K562 (cell line): ENCODE measurements at regions not wholly inside any gene's neighbourhood (a gene's known extent, or its start where the extent isn't known, plus 50 kb on each side); places are given as distances from the start of the nearest gene placed in this dataset.

Experiments used
- ATAC-seq: fragments of 200-7000 bp; cut with Tn5 transposase; 3 replicates; pipeline ENCODE4 v1.9.1; 2020; ENCODE audit warnings: moderate library complexity
- BruUV-seq: library from RNA; stranded (reverse); fragments of 400-500 nt; replicated peaks from 2 replicates; lab custom pipeline; 2021; lab: Mats Ljungman, UMichigan
- CTCF ChIA-PET: fragments of 300-600 bp; formaldehyde crosslinking; extraction: SDS; loops from one replicate; lab custom pipeline; 2021; ENCODE audit warnings: low intra/inter-chr PET ratio; lab: Yijun Ruan, JAX
- POLR2A ChIA-PET: fragments of 300-600, 350-650 bp; sonication (Branson Sonifier 250); formaldehyde crosslinking; extraction: SDS; loops from one replicate; lab custom pipeline; 2021; ENCODE audit warnings: antibody characterized with exemption, inconsistent platforms; lab: Yijun Ruan, JAX
- DNase-seq, 4 experiments: peaks; one replicate each; pipeline versions ENCODE4 v3.0.0 to v3.0.0-alpha.2; 2011 to 2018; ENCODE audit warnings: low spot score in 3 of 4, mixed read lengths in 3 of 4; ENCODE audit errors: extremely low read depth in 1 of 4
- FAIRE-seq: peaks from 2 replicates; lab custom pipeline; 2011; peaks lifted over from hg19 to GRCh38; lab: Jason Lieb, UNC
- H2AFZ ChIP-seq: 2 replicates; pipeline ENCODE4 v1.6.0; 2011; ENCODE audit warnings: low read depth, low read length, control low read depth, inconsistent platforms
- H3K27ac ChIP-seq: fragments of 200-600 bp; 3 replicates; pipeline ENCODE4 v1.8.0; 2011; ENCODE audit warnings: low read depth, mild to moderate bottlenecking, control low read depth, inconsistent platforms, low read length, moderate library complexity, mixed read lengths; ENCODE audit errors: extremely low read depth
- H3K27me3 ChIP-seq, 2 experiments: fragments of 300-600 bp in 1 of 2; 2 replicates in 1 of 2; 3 replicates in 1 of 2; pipeline versions ENCODE4 v1.6.0 to v1.8.0; 2011; ENCODE audit warnings: inconsistent platforms in 2 of 2, low read length in 2 of 2, mild to moderate bottlenecking in 1 of 2, mixed read lengths in 1 of 2, moderate library complexity in 1 of 2; ENCODE audit not compliant: control insufficient read depth in 2 of 2, insufficient read depth in 2 of 2
- H3K36me3 ChIP-seq: fragments of 300-600 bp; 3 replicates; pipeline ENCODE4 v1.8.0; 2011; ENCODE audit warnings: mild to moderate bottlenecking, low read length, inconsistent platforms; ENCODE audit not compliant: control insufficient read depth, insufficient read depth
- H3K4me1 ChIP-seq, 2 experiments: fragments of 200-600 bp in 1 of 2; replicated peaks in 1 of 2; 2 replicates in 1 of 2; 3 replicates in 1 of 2; pipeline versions ENCODE4 v1.5.1 to v1.8.0; 2011; ENCODE audit warnings: inconsistent platforms in 2 of 2, low read length in 2 of 2, mild to moderate bottlenecking in 1 of 2, mixed read lengths in 1 of 2, moderate library complexity in 1 of 2; ENCODE audit not compliant: control insufficient read depth in 2 of 2, insufficient read depth in 2 of 2
- H3K4me2 ChIP-seq: 2 replicates; pipeline ENCODE4 v1.6.1; 2011; ENCODE audit warnings: low read length, control low read depth, inconsistent platforms, mixed read lengths; ENCODE audit not compliant: insufficient read depth
- H3K4me3 ChIP-seq: fragments of 200-600 bp; sonication (generic), shearing (Covaris generic); 2 replicates; pipeline ENCODE4 v1.5.1; 2016; ENCODE audit warnings: control low read depth, inconsistent platforms
- H3K79me2 ChIP-seq: fragments of 200-600 bp; 3 replicates; pipeline ENCODE4 v1.8.0; 2011; ENCODE audit warnings: low read length, inconsistent platforms; ENCODE audit not compliant: control insufficient read depth, insufficient read depth
- H3K9ac ChIP-seq, 2 experiments: 2 replicates each; pipeline versions ENCODE4 v1.6.0 to v1.6.1; 2011; ENCODE audit warnings: low read depth in 2 of 2, low read length in 2 of 2, control low read depth in 1 of 2, inconsistent platforms in 1 of 2, mild to moderate bottlenecking in 1 of 2, mixed read lengths in 1 of 2; ENCODE audit not compliant: insufficient read depth in 1 of 2
- H3K9me1 ChIP-seq: one replicate; pipeline ENCODE4 v1.6.0; 2011; ENCODE audit warnings: inconsistent platforms, mild to moderate bottlenecking, low read length, moderate library complexity; ENCODE audit not compliant: control insufficient read depth, insufficient read depth
- H3K9me3 ChIP-seq: replicated peaks from 2 replicates; pipeline ENCODE4 v1.5.1; 2011; ENCODE audit warnings: low read depth, low read length, inconsistent platforms; ENCODE audit not compliant: control insufficient read depth, insufficient read depth
- H4K20me1 ChIP-seq: replicated peaks from 2 replicates; pipeline ENCODE4 v1.6.1; 2011; ENCODE audit warnings: low read length, inconsistent platforms, mixed read lengths; ENCODE audit not compliant: control insufficient read depth, insufficient read depth
- AFF4 ChIP-seq: sonication (generic); formaldehyde crosslinking; IDR thresholded peaks from 2 replicates; pipeline ENCODE4 v1.8.0; 2023; ENCODE audit warnings: mild to moderate bottlenecking, missing genetic modification reagents
- BRCA1 ChIP-seq, 2 experiments: fragments of 450-650 bp in 1 of 2; sonication (generic) in 1 of 2; formaldehyde crosslinking in 1 of 2; IDR thresholded peaks; 2 replicates each; pipeline versions ENCODE4 v1.5.0 to v1.6.1; 2017 to 2020; ENCODE audit warnings: mild to moderate bottlenecking in 1 of 2, missing genetic modification reagents in 1 of 2
- CREB3 ChIP-seq: fragments of 450-650 bp; conservative IDR thresholded peaks from 2 replicates; pipeline ENCODE4 v1.6.1; 2016; ENCODE audit warnings: missing genetic modification characterization, low read depth, mild to moderate bottlenecking, missing compliant biosample characterization, moderate library complexity
- HDGF ChIP-seq: fragments of 450-650 bp; IDR thresholded peaks from 2 replicates; pipeline ENCODE4 v1.6.1; 2016
- MAZ ChIP-seq, 2 experiments: fragments of 450-650 bp in 1 of 2; sonication (generic) in 1 of 2; formaldehyde crosslinking; IDR thresholded peaks in 1 of 2; conservative IDR thresholded peaks in 1 of 2; 2 replicates each; pipeline versions ENCODE4 v1.4.0 to v1.5.0; 2020; ENCODE audit warnings: mild to moderate bottlenecking in 1 of 2, missing genetic modification reagents in 1 of 2
- MBD1 ChIP-seq: fragments of 250-450 bp; sonication (Bioruptor Pico); IDR thresholded peaks from 2 replicates; pipeline ENCODE4 v1.8.0; 2022; ENCODE audit warnings: inconsistent platforms
- MTF1 ChIP-seq: fragments of 250-450 bp; sonication (Bioruptor Pico); IDR thresholded peaks from 2 replicates; pipeline ENCODE4 v1.9.0; 2021; ENCODE audit warnings: moderate library complexity, mild to moderate bottlenecking, inconsistent platforms, borderline replicate concordance
- RFX7 ChIP-seq: fragments of 250-450 bp; sonication (Bioruptor Pico); IDR thresholded peaks from 2 replicates; pipeline ENCODE4 v1.5.1; 2021; ENCODE audit warnings: mild to moderate bottlenecking
- ZBTB17 ChIP-seq: fragments of 450-650 bp; formaldehyde crosslinking; IDR thresholded peaks from 2 replicates; pipeline ENCODE4 v1.4.0; 2020; ENCODE audit warnings: mild to moderate bottlenecking
- ZNF143 ChIP-seq: sonication (generic); formaldehyde crosslinking; IDR thresholded peaks from 2 replicates; pipeline ENCODE4 v1.9.0; 2022; ENCODE audit warnings: mild to moderate bottlenecking, missing genetic modification reagents
- ZNF561 ChIP-seq: fragments of 450-650 bp; formaldehyde crosslinking; conservative IDR thresholded peaks from 2 replicates; pipeline ENCODE4 v1.4.0; 2020; ENCODE audit warnings: mild to moderate bottlenecking, moderate library complexity
- ZNF592 ChIP-seq: fragments of 450-650 bp; IDR thresholded peaks from 2 replicates; pipeline ENCODE4 v1.6.1; 2017; ENCODE audit warnings: antibody characterized with exemption, mild to moderate bottlenecking
- WGBS: fragments of 100-300 bp; shearing (Covaris generic); methylation state at CpG from one replicate; pipeline ENCODE4 v1.1.6; 2016; ENCODE audit warnings: low coverage, mixed read lengths; ENCODE audit not compliant: insufficient coverage; ENCODE audit errors: missing lambda C conversion rate; 5-methylcytosine and 5-hydroxymethylcytosine counted together
- in situ Hi-C: fragments of 300-500 bp; cut with MboI; formaldehyde crosslinking; loops from 4 replicates; pipeline ENCODE4 v1.15.0; 2018; ENCODE audit warnings: inconsistent platforms, mixed read lengths
- intact Hi-C: fragments of 100-400 bp; cut with micrococcal nuclease; formaldehyde crosslinking; loops from 2 replicates; pipeline ENCODE4 v1.14.2; 2022

- intact Hi-C loops, result no loop called here
- Histone ChIP-seq H3K9me3 (peaks cover 2% of the 10 kb centered on the region; the same call in 1 of the 2 replicates), H3K27ac (no peak overlapping the region), H3K4me3 (no peak overlapping the region), H3K36me3 (no peaks in the 10 kb centered on the region), H3K9me1 (no peaks in the 10 kb centered on the region), H2AFZ (no peak overlapping the region), H3K79me2 (no peaks in the 10 kb centered on the region), H3K4me1 (peaks cover 0 to 9% of the 10 kb centered on the region in 2 experiments; a peak in 2 of 5 replicates), H4K20me1 (no peaks in the 10 kb centered on the region), H3K9ac (no peak overlapping the region), H3K4me2 (no peak overlapping the region), H3K27me3 (no peaks in the 10 kb centered on the region)
- TF ChIP-seq MBD1 (CRISPR knock-in tag) (no peak), CREB3 (tag) (no peak), ZNF592 (no peak), AFF4 (no peak), ZNF143 (CRISPR knock-in tag) (no peak), MTF1 (CRISPR knock-in tag) (no peak), HDGF (no peak), ZBTB17 (CRISPR knock-in tag) (no peak), MAZ (CRISPR knock-in tag; conservative IDR thresholded peaks at IDR 0.05 in 1 of 2, IDR thresholded peaks at IDR 0.05 in 1 of 2) (no peak), ZNF561 (CRISPR knock-in tag) (no peak), RFX7 (no peak), BRCA1 (IDR thresholded peaks at IDR 0.05) (no peak), BRCA1 (CRISPR knock-in tag; IDR thresholded peaks at IDR 0.05) (no peak)
- ChIA-PET CTCF (no interaction called here), POLR2A (no interaction called here)
- FAIRE-seq (no peak), DNase-seq (no peak), ATAC-seq (no peak)
- 2% methylated on average over 5 of the region's 5 CpGs for WGBS
- in situ Hi-C loops, result no loop called here
- BruUV-seq, result no TSS peak
These were observed 264.2 kb downstream of the ALG10 start for GRCh38 chr12:34286483-34286882.
